GM12878 (cell line): ENCODE measurements at regions not wholly inside any gene's neighbourhood (a gene's known extent, or its start where the extent isn't known, plus 50 kb on each side); places are given as distances from the start of the nearest gene placed in this dataset.

Experiments
- ATAC-seq: fragments of 200-7000 bp; cut with Tn5 transposase; 3 replicates; pipeline ENCODE4 v1.9.1; 2020; ENCODE audit warnings: mild to moderate bottlenecking, moderate library complexity
- BruUV-seq: library from RNA; stranded (reverse); fragments of 400-500 nt; replicated peaks from 2 replicates; lab custom pipeline; 2021; lab: Mats Ljungman, UMichigan
- CTCF ChIA-PET: fragments of 300-600 bp; sonication (Branson Sonifier 250); formaldehyde crosslinking; extraction: SDS; loops from one replicate; lab custom pipeline; 2021; ENCODE audit warnings: inconsistent platforms; lab: Yijun Ruan, JAX
- POLR2A ChIA-PET: fragments of 350-600 bp; formaldehyde crosslinking; extraction: SDS; loops from one replicate; lab custom pipeline; 2021; ENCODE audit warnings: inconsistent platforms; lab: Charles Lee
- RAD21 ChIA-PET: fragments of 300-600 bp; sonication (Branson Sonifier 250); formaldehyde crosslinking; loops from one replicate; lab custom pipeline; 2023; ENCODE audit warnings: antibody characterized with exemption; ENCODE audit not compliant: unreplicated experiment; lab: Charles Lee
- SMC1A ChIA-PET: fragments of 300-600 bp; sonication (Branson Sonifier 250); formaldehyde crosslinking; loops from one replicate; lab custom pipeline; 2023; ENCODE audit not compliant: unreplicated experiment, uncharacterized antibody; lab: Charles Lee
- DNase-seq: peaks from one replicate; pipeline ENCODE4 v3.0.0-alpha.2; 2011; ENCODE audit warnings: low read depth, low spot score
- FAIRE-seq: peaks from 3 replicates; lab custom pipeline; 2011; peaks lifted over from hg19 to GRCh38; lab: Jason Lieb, UNC
- H2AFZ ChIP-seq: 2 replicates; pipeline ENCODE4 v1.6.0; 2011; ENCODE audit warnings: low read depth, low read length, control low read depth; ENCODE audit not compliant: control insufficient read depth
- H3K27ac ChIP-seq: 2 replicates; pipeline ENCODE4 v1.5.1; 2011; ENCODE audit warnings: control low read depth; ENCODE audit not compliant: control insufficient read depth, insufficient read depth
- H3K27me3 ChIP-seq, 2 experiments: replicated peaks in 1 of 2; 2 replicates each; pipeline versions ENCODE4 v1.6.0 to v1.6.1; 2011; ENCODE audit warnings: low read length in 1 of 2; ENCODE audit not compliant: control insufficient read depth in 2 of 2, insufficient read depth in 2 of 2
- H3K36me3 ChIP-seq, 2 experiments: 2 replicates each; pipeline ENCODE4 v1.5.1; 2011; ENCODE audit warnings: low read length in 1 of 2; ENCODE audit not compliant: control insufficient read depth in 2 of 2, insufficient read depth in 2 of 2
- H3K4me1 ChIP-seq: 2 replicates; pipeline ENCODE4 v1.6.1; 2011; ENCODE audit warnings: mild to moderate bottlenecking, low read length, moderate library complexity, mixed read lengths; ENCODE audit not compliant: control insufficient read depth, insufficient read depth
- H3K4me2 ChIP-seq: 2 replicates; pipeline ENCODE4 v1.6.0; 2011; ENCODE audit warnings: control low read depth; ENCODE audit not compliant: control insufficient read depth, insufficient read depth
- H3K4me3 ChIP-seq: fragments of 200-600 bp; sonication (generic); 2 replicates; pipeline ENCODE4 v1.5.1; 2016
- H3K79me2 ChIP-seq: 2 replicates; pipeline ENCODE4 v1.6.0; 2011; ENCODE audit warnings: low read length; ENCODE audit not compliant: control insufficient read depth, insufficient read depth
- H3K9ac ChIP-seq: 2 replicates; pipeline ENCODE4 v1.8.0; 2011; ENCODE audit warnings: low read length, control low read depth, mixed read lengths; ENCODE audit not compliant: control insufficient read depth, insufficient read depth
- H3K9me3 ChIP-seq: replicated peaks from 3 replicates; pipeline ENCODE4 v1.5.1; 2011; ENCODE audit warnings: mild to moderate bottlenecking, low read length; ENCODE audit not compliant: control insufficient read depth, insufficient read depth
- H4K20me1 ChIP-seq: 2 replicates; pipeline ENCODE4 v1.6.0; 2011; ENCODE audit not compliant: control insufficient read depth, insufficient read depth
- BCL11A ChIP-seq: IDR thresholded peaks from 2 replicates; pipeline ENCODE4 v1.6.1; 2011; ENCODE audit warnings: low read depth, low read length
- BMI1 ChIP-seq: fragments of 450-650 bp; IDR thresholded peaks from 2 replicates; pipeline ENCODE4 v1.6.1; 2016; ENCODE audit warnings: mild to moderate bottlenecking, moderate library complexity, borderline replicate concordance
- HSF1 ChIP-seq: fragments of 150-350 bp; IDR thresholded peaks from 2 replicates; pipeline ENCODE4 v1.6.1; 2014; ENCODE audit warnings: mild to moderate bottlenecking, low read depth, low read length
- LARP7 ChIP-seq: fragments of 450-650 bp; IDR thresholded peaks from 2 replicates; pipeline ENCODE4 v1.6.1; 2017; ENCODE audit warnings: mild to moderate bottlenecking
- MEF2B ChIP-seq: fragments of 450-650 bp; IDR thresholded peaks from 2 replicates; pipeline ENCODE4 v1.6.1; 2018; ENCODE audit warnings: mild to moderate bottlenecking, moderate library complexity; ENCODE audit not compliant: partially characterized antibody, poor library complexity, severe bottlenecking
- NFXL1 ChIP-seq: fragments of 450-650 bp; IDR thresholded peaks from 2 replicates; pipeline ENCODE4 v1.6.1; 2017; ENCODE audit warnings: antibody characterized with exemption, mild to moderate bottlenecking, borderline replicate concordance
- NFYA ChIP-seq: IDR thresholded peaks from 2 replicates; pipeline ENCODE4 v1.6.1; 2011; ENCODE audit warnings: low read depth, mild to moderate bottlenecking, low read length, improper control_type of control experiment, borderline replicate concordance
- PAX8 ChIP-seq: fragments of 450-650 bp; IDR thresholded peaks from 2 replicates; pipeline ENCODE4 v1.6.1; 2017; ENCODE audit warnings: mild to moderate bottlenecking, moderate library complexity
- RELA ChIP-seq: fragments of 450-650 bp; IDR thresholded peaks from 2 replicates; pipeline ENCODE4 v1.8.0; 2014; ENCODE audit warnings: borderline replicate concordance; ENCODE audit not compliant: partially characterized antibody
- RFX5 ChIP-seq: IDR thresholded peaks from 2 replicates; pipeline ENCODE4 v1.6.1; 2011; ENCODE audit warnings: low read depth, low read length, improper control_type of control experiment
- SREBF2 ChIP-seq: IDR thresholded peaks from 2 replicates; pipeline ENCODE4 v1.6.1; 2012; ENCODE audit warnings: mild to moderate bottlenecking, low read length
- TBL1XR1 ChIP-seq: IDR thresholded peaks from 2 replicates; pipeline ENCODE4 v1.6.1; 2012; ENCODE audit warnings: low read depth, low read length, improper control_type of control experiment
- WRNIP1 ChIP-seq: IDR thresholded peaks from 2 replicates; pipeline ENCODE4 v1.6.1; 2011; ENCODE audit warnings: low read depth, low read length, improper control_type of control experiment, borderline replicate concordance
- ZBTB11 ChIP-seq: fragments of 450-650 bp; formaldehyde crosslinking; IDR thresholded peaks from 2 replicates; pipeline ENCODE4 v1.5.0; 2022; ENCODE audit warnings: mild to moderate bottlenecking, missing genetic modification characterization
- ZNF622 ChIP-seq: fragments of 450-650 bp; IDR thresholded peaks from 2 replicates; pipeline ENCODE4 v1.6.1; 2017; ENCODE audit warnings: mild to moderate bottlenecking, inconsistent platforms
- WGBS: methylation state at CpG from one replicate; pipeline ENCODE4 v1.1.6; 2016; ENCODE audit warnings: low lambda C conversion rate; ENCODE audit not compliant: insufficient replicate concordance, insufficient coverage; ENCODE audit errors: missing lambda C conversion rate; 5-methylcytosine and 5-hydroxymethylcytosine counted together
- in situ Hi-C: fragments of 300-500 bp; cut with MboI; formaldehyde crosslinking; loops from 9 replicates; pipeline ENCODE4 v1.14.3; 2018; ENCODE audit warnings: mixed read lengths
- intact Hi-C: fragments of 100-400 bp; cut with micrococcal nuclease; formaldehyde crosslinking; loops from one replicate; pipeline ENCODE4 v1.14.2; 2022; ENCODE audit not compliant: unreplicated experiment
- TF ChIP-seq, protein P1 (sequence below): fragments of 450-650 bp; IDR thresholded peaks from 2 replicates; pipeline ENCODE4 v1.6.1; 2017; ENCODE audit warnings: mild to moderate bottlenecking
- TF ChIP-seq, protein P2 (sequence below): IDR thresholded peaks from 2 replicates; pipeline ENCODE4 v1.6.1; 2011; ENCODE audit warnings: borderline replicate concordance, low read depth, mild to moderate bottlenecking, moderate library complexity, low read length; ENCODE audit not compliant: insufficient read depth, poor library complexity, severe bottlenecking

DNA sequence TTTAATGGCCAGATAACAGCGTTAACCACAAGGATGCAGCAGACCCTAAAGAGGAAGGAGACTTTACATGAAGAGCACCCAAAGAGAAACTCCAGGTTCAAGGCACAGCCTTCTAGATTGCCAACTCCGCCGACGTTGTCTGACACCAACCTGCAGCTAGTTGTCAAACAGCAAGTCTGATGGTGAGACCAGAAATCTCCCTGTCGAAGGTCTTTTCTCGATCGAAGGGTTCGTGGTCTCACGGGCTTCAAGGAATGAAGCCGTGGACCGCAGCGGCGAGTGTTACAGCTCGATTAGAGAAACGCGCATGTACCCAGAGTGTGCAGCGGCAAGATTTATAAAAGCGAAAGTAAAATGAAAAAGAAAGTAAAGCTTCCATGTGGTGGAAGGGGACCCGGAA lies 656.3 kb downstream of the XIRP2 start (continued):
- TF ChIP-seq RFX5: no peak

DNA sequence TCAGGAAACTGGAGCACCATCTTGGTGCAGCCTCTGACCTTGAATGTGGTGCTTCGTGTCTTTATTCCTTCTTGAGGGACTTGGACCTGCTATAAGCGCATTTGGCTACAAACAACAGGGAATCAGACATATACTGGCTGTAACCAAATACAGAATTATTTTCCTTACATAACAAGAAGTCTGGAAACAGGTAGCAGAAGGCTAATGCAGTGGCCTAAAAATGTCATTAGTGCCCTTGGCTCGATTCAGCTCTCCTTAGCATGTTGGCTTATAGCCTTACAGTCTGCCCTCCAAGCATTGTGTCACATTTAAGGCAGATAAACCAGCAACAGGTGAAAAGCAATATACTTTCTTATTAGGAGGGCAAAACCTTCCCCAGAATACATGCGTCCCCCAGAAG lies 655.4 kb downstream of the XIRP2 start:
- Histone ChIP-seq H3K9me3 (no peaks in the 10 kb centered on the region), H3K27ac (no peak overlapping the region), H3K9ac (no peak overlapping the region), H3K79me2 (no peaks in the 10 kb centered on the region), H3K4me3 (no peak overlapping the region), H2AFZ (no peak overlapping the region), H3K4me1 (no peaks in the 10 kb centered on the region), H4K20me1 (no peaks in the 10 kb centered on the region), H3K36me3 (no peaks in the 10 kb centered on the region), H3K4me2 (no peak overlapping the region), H3K27me3 (no peaks in the 10 kb centered on the region)
- ChIA-PET RAD21 (no interaction called here), CTCF (interaction anchor here (1.4 kb wide), 1 partner anchor 8 kb away, joined by 3 read pairs; no protein-coding TSS in a partner anchor), SMC1A (no interaction called here), POLR2A (no interaction called here)
- WGBS: 31% methylated on average over 4 of the region's 4 CpGs
- no peak for ATAC-seq
- BruUV-seq: no TSS peak
- intact Hi-C loops: no loop called here
- FAIRE-seq: no peak
- in situ Hi-C loops: no loop called here
- no peak for DNase-seq
- TF ChIP-seq, protein P1, sequence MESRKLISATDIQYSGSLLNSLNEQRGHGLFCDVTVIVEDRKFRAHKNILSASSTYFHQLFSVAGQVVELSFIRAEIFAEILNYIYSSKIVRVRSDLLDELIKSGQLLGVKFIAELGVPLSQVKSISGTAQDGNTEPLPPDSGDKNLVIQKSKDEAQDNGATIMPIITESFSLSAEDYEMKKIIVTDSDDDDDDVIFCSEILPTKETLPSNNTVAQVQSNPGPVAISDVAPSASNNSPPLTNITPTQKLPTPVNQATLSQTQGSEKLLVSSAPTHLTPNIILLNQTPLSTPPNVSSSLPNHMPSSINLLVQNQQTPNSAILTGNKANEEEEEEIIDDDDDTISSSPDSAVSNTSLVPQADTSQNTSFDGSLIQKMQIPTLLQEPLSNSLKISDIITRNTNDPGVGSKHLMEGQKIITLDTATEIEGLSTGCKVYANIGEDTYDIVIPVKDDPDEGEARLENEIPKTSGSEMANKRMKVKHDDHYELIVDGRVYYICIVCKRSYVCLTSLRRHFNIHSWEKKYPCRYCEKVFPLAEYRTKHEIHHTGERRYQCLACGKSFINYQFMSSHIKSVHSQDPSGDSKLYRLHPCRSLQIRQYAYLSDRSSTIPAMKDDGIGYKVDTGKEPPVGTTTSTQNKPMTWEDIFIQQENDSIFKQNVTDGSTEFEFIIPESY: no peak
- no peak for TF ChIP-seq RELA
- TF ChIP-seq BMI1: no peak
- TF ChIP-seq WRNIP1: no peak
- no peak for TF ChIP-seq TBL1XR1
- TF ChIP-seq HSF1: no peak
- no peak for TF ChIP-seq NFXL1
- no peak for TF ChIP-seq BCL11A
- TF ChIP-seq, protein P2, sequence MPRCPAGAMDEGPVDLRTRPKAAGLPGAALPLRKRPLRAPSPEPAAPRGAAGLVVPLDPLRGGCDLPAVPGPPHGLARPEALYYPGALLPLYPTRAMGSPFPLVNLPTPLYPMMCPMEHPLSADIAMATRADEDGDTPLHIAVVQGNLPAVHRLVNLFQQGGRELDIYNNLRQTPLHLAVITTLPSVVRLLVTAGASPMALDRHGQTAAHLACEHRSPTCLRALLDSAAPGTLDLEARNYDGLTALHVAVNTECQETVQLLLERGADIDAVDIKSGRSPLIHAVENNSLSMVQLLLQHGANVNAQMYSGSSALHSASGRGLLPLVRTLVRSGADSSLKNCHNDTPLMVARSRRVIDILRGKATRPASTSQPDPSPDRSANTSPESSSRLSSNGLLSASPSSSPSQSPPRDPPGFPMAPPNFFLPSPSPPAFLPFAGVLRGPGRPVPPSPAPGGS: no peak
- TF ChIP-seq PAX8: no peak
- TF ChIP-seq ZBTB11 (CRISPR knock-in tag): no peak
- TF ChIP-seq NFYA: no peak
- TF ChIP-seq ZNF622: no peak
- TF ChIP-seq LARP7: no peak
- no peak for TF ChIP-seq SREBF2
- no peak for TF ChIP-seq MEF2B
